Tibial nerve (tissue), 4 donors: ENCODE measurements at regions not wholly inside any gene's neighbourhood (a gene's known extent, or its start where the extent isn't known, plus 50 kb on each side); places are given as distances from the start of the nearest gene placed in this dataset.

Source experiments
- DNase-seq, 2 donors: peaks; one replicate each; pipeline ENCODE4 v3.0.0-alpha.2; 2019; ENCODE audit warnings: low spot score in 2 of 2
- H3K27ac ChIP-seq, 4 donors: fragments of 200-600 bp; sonication (generic) in 3 of 4; one replicate each; pipeline ENCODE4 v1.5.1; 2017 to 2019; ENCODE audit warnings: mild to moderate bottlenecking in 1 of 4
- H3K27me3 ChIP-seq, 2 donors: fragments of 200-600 bp; sonication (generic) in 1 of 2; one replicate each; pipeline versions ENCODE4 v1.5.1 to v1.6.0; 2017 to 2019
- H3K36me3 ChIP-seq, 3 donors: fragments of 200-600 bp; sonication (generic); one replicate each; pipeline ENCODE4 v1.5.1; 2018 to 2019
- H3K4me1 ChIP-seq, 4 donors: fragments of 200-600 bp; sonication (generic) in 3 of 4; one replicate each; pipeline ENCODE4 v1.5.1; 2017 to 2019
- H3K4me3 ChIP-seq, 4 donors: fragments of 200-600 bp; sonication (generic) in 3 of 4; one replicate each; pipeline ENCODE4 v1.5.1; 2017 to 2019; ENCODE audit warnings: mild to moderate bottlenecking in 1 of 4, moderate library complexity in 1 of 4
- H3K9me3 ChIP-seq, 4 donors: fragments of 200-600 bp; sonication (generic) in 3 of 4; one replicate each; pipeline ENCODE4 v1.5.1; 2017 to 2019
- EP300 ChIP-seq, 2 donors: sonication (generic); formaldehyde crosslinking; IDR thresholded peaks; one replicate each; pipeline ENCODE4 v1.6.1; 2017; ENCODE audit warnings: antibody characterized with exemption in 2 of 2, mild to moderate bottlenecking in 1 of 2
- POLR2A ChIP-seq, 2 donors: fragments of 450-650 bp; IDR thresholded peaks; one replicate each; pipeline ENCODE4 v1.6.1; 2017; ENCODE audit warnings: antibody characterized with exemption in 2 of 2, mild to moderate bottlenecking in 2 of 2, moderate library complexity in 2 of 2
- WGBS, 2 donors: methylation state at CpG; one replicate each; pipeline ENCODE4 v1.1.5; 2018; 5-methylcytosine and 5-hydroxymethylcytosine counted together
- TF ChIP-seq, protein P1 (sequence below), 5 experiments: fragments of 200-600 bp in 3 of 5; fragments of 450-650 bp in 2 of 5; sonication (generic) in 3 of 5; IDR thresholded peaks; one replicate each; pipeline ENCODE4 v1.5.1; 2016 to 2019; ENCODE audit warnings: antibody characterized with exemption in 5 of 5, mild to moderate bottlenecking in 3 of 5, moderate library complexity in 2 of 5

DNA sequence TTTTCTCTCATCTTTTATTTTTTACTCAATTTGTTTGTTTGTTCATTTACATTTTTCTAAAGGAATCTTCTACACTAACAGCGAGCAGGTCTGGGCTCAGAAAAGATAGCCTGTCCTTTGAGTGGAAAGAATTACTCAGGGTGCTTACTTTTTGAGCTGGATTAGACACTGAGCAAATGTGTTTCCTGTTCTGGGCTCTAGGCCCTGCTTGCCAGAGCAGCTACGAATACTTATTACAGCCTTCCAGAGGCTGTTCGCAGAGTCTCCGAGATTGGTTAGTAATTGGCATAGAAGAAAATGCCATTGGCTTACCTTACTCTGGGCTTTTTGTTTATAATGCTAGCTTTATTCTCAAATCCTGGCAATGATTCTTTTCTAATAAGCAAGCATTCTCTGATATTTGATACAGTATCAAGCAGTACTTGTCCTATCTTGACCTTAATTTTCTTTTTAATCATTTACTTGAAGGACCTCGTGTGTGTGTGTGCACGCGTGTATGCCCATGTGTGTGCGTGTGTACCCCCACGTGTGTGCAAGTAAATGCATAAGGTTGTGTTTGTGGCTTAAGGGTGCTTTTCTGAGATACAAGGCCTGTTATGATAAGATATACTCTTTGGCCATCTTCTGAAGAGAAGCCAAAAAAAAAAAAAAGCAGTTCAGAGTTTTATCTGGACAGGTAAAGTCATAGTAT, 76.2 kb upstream of the GRXCR1 start:
- H3K4me3 ChIP-seq, result no peak overlapping the region
- no peak for DNase-seq
- WGBS, 2 donors, result 35 to 54% methylated on average over 9 of the region's 9 CpGs
- no peaks in the 10 kb centered on the region for H3K27me3 ChIP-seq
- TF ChIP-seq EP300 (IDR thresholded peaks at IDR 0.05) (no peak), POLR2A (IDR thresholded peaks at IDR 0.05) (no peak)
- TF ChIP-seq, protein P1, sequence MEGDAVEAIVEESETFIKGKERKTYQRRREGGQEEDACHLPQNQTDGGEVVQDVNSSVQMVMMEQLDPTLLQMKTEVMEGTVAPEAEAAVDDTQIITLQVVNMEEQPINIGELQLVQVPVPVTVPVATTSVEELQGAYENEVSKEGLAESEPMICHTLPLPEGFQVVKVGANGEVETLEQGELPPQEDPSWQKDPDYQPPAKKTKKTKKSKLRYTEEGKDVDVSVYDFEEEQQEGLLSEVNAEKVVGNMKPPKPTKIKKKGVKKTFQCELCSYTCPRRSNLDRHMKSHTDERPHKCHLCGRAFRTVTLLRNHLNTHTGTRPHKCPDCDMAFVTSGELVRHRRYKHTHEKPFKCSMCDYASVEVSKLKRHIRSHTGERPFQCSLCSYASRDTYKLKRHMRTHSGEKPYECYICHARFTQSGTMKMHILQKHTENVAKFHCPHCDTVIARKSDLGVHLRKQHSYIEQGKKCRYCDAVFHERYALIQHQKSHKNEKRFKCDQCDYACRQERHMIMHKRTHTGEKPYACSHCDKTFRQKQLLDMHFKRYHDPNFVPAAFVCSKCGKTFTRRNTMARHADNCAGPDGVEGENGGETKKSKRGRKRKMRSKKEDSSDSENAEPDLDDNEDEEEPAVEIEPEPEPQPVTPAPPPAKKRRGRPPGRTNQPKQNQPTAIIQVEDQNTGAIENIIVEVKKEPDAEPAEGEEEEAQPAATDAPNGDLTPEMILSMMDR (IDR thresholded peaks at IDR 0.05), result no peak
- no peak overlapping the region for H3K27ac ChIP-seq
- H3K4me1 ChIP-seq, result peaks cover 0 to 10% (median 0%) of the 10 kb centered on the region in 4 donors
- no peaks in the 10 kb centered on the region for H3K36me3 ChIP-seq
- no peaks in the 10 kb centered on the region for H3K9me3 ChIP-seq

DNA sequence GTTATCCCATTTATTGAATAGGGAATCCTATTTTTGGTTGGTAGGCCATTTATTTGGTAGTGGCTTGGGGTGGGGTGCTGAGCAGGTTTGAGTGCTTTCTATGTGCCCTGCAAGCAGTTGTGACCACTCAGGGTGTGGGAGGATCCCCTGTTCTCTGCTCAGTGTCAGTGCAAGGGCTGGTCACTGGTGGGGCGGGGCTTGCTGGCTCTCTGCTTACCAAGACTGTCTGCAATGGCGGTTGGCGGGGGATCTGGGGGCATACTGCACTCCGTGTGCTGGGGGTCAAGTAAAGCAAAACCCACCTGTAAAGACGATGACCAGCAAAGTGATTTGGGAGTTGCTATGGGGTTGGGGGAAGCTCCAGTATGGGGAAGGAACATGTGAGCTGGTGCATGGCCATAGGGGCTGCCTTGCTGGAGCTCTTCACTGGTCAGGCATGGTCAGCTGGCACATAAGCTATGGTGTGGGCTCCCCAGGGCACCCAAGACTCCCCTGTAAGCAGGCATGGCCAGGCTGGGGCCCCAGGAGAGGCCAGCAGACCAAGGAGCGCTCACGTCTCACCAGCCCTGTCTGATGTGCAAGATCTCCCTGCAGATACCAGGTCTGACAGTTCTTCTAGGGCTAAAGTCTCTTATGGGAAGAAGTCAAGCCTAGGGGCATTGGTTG, 83.0 kb upstream of the GRXCR1 start:
- no peak overlapping the region for H3K27ac ChIP-seq
- H3K36me3 ChIP-seq, result no peaks in the 10 kb centered on the region
- H3K27me3 ChIP-seq, result no peaks in the 10 kb centered on the region
- H3K4me1 ChIP-seq, result peaks cover 0 to 3% (median 0%) of the 10 kb centered on the region in 4 donors
- no peaks in the 10 kb centered on the region for H3K9me3 ChIP-seq
- DNase-seq, result no peak
- H3K4me3 ChIP-seq, result no peak overlapping the region
- TF ChIP-seq, protein P1 (IDR thresholded peaks at IDR 0.05), result no peak
- TF ChIP-seq POLR2A (IDR thresholded peaks at IDR 0.05), result no peak
- TF ChIP-seq EP300 (IDR thresholded peaks at IDR 0.05), result no peak
- WGBS, 2 donors, result 95 to 98% methylated on average over 5 to 7 of the region's 7 CpGs

DNA sequence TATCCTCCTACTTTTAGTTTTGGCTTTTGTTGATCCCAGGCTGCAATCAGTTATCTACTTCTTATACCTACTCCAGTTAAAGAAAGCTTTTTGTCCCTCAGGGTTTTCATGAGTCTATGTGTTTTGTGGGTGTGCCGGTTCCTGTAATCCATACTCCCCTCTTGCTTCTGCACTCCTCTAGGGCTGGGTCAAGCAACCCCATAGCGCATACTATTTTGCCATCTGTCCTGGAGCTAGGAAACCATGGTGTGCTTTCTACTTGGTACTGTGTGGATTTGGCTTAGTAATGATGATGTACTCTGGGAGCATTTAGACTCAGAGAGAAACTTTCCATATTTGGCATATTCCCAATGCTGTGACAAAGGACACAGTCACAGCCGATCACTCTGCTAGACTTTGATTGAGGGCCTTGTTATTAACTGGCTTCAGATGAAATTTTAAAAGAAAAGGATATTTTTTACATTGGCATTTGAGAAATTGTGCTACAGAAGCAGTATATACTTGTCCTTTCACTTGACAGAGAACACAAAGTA, 86.1 kb upstream of the GRXCR1 start:
- peaks cover 0 to 3% (median 0%) of the 10 kb centered on the region in 4 donors for H3K4me1 ChIP-seq
- no peak overlapping the region for H3K4me3 ChIP-seq
- H3K9me3 ChIP-seq, result peaks cover 0 to 29% (median 5%) of the 10 kb centered on the region in 4 donors
- TF ChIP-seq POLR2A (IDR thresholded peaks at IDR 0.05) (no peak), EP300 (IDR thresholded peaks at IDR 0.05) (no peak)
- TF ChIP-seq, protein P1 (IDR thresholded peaks at IDR 0.05), result no peak
- DNase-seq, result no peak
- no peaks in the 10 kb centered on the region for H3K27me3 ChIP-seq
- no peaks in the 10 kb centered on the region for H3K36me3 ChIP-seq
- 50 to 54% methylated on average over 3 of the region's 3 CpGs for WGBS, 2 donors
- peak overlapping the region; percentile 36 to 86 (median 56) for H3K27ac ChIP-seq

DNA sequence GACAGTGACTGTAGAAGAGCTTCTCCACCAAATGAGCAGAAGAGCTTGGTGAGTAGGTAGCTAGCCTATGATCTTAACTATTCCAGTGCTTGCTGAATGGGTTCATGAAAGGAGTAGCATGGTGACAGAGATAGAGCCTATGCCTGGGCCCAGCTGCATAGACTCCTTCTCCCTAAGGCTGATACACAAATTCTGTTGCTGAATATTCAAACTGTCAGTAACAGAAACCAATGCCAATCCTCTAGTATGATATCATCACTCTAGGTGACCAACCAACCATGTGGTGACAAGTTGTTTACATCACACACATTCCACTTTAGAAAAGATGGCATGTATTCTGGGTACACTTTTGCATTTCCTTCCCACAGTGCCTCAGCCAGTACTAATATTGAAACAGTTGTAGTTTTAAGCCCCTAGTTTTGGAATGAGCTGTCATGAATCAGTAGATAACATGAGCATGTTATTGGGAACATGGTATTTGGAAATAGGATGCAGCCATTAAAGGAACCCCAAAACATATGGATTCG, 103.4 kb upstream of the GRXCR1 start:
- no peak for DNase-seq
- H3K4me3 ChIP-seq, result no peak overlapping the region
- H3K9me3 ChIP-seq, result no peaks in the 10 kb centered on the region
- H3K27ac ChIP-seq, result no peak overlapping the region
- TF ChIP-seq POLR2A (IDR thresholded peaks at IDR 0.05) (no peak), EP300 (IDR thresholded peaks at IDR 0.05) (no peak)
- TF ChIP-seq, protein P1 (IDR thresholded peaks at IDR 0.05), result no peak
- 90 to 92% methylated on average over 1 of the region's 1 CpG for WGBS, 2 donors
- H3K36me3 ChIP-seq, result no peaks in the 10 kb centered on the region
- no peaks in the 10 kb centered on the region for H3K4me1 ChIP-seq
- H3K27me3 ChIP-seq, result no peaks in the 10 kb centered on the region

DNA sequence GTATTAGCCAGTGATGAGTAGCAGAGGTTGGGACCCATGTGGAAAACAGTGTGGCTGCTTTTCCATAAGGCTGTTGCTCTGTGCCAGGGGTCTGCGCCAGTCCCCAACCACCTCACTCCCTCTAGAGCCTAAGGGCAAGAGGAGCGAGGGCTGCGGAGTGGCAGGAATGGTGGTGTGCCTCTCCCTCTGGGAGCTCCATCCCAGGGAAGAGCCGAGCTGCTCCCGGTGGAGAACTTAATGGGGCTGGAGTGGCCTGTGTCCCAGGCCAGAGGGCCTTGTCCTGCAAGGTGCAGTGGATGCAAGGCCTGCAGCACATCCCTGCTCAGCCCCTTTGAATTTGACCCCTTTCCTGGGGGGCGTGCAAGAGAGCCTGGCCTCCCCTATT, 105.4 kb upstream of the GRXCR1 start:
- 92 to 100% methylated on average over 1 to 6 of the region's 6 CpGs for WGBS, 2 donors
- H3K9me3 ChIP-seq, result no peaks in the 10 kb centered on the region
- no peaks in the 10 kb centered on the region for H3K36me3 ChIP-seq
- DNase-seq, result no peak
- no peak overlapping the region for H3K4me3 ChIP-seq
- TF ChIP-seq, protein P1 (IDR thresholded peaks at IDR 0.05), result no peak
- TF ChIP-seq POLR2A (IDR thresholded peaks at IDR 0.05), result no peak
- no peak for TF ChIP-seq EP300 (IDR thresholded peaks at IDR 0.05)
- no peaks in the 10 kb centered on the region for H3K4me1 ChIP-seq
- no peaks in the 10 kb centered on the region for H3K27me3 ChIP-seq
- H3K27ac ChIP-seq, result no peak overlapping the region
